CD14-positive monocyte (primary cell): ENCODE measurements at regions not wholly inside any gene's neighbourhood (a gene's known extent, or its start where the extent isn't known, plus 50 kb on each side); places are given as distances from the start of the nearest gene placed in this dataset.

Experiments used
- DNase-seq, 3 donors: peaks; one replicate each; pipeline ENCODE4 v3.0.0-alpha.2; 2011 to 2022
- H2AFZ ChIP-seq: 2 replicates; pipeline ENCODE4 v1.6.0; 2012; ENCODE audit warnings: mild to moderate bottlenecking, low read depth, low read length, inconsistent platforms; ENCODE audit not compliant: insufficient read depth, poor library complexity, severe bottlenecking
- H3K27ac ChIP-seq, 2 donors: 1 replicate in 1 of 2; 2 replicates in 1 of 2; pipeline ENCODE4 v1.5.1; 2012 to 2013; ENCODE audit warnings: low read length in 2 of 2, control low read depth in 1 of 2, inconsistent platforms in 1 of 2, low read depth in 1 of 2, mild to moderate bottlenecking in 1 of 2
- H3K27me3 ChIP-seq, 2 donors: one replicate each; pipeline versions ENCODE4 v1.6.0 to v1.6.1; 2011 to 2013; ENCODE audit warnings: low read length in 2 of 2; ENCODE audit not compliant: control insufficient read depth in 2 of 2, insufficient read depth in 2 of 2
- H3K36me3 ChIP-seq, 2 donors: replicated peaks in 1 of 2; 1 replicate in 1 of 2; 2 replicates in 1 of 2; pipeline versions ENCODE4 v1.5.1 to v1.6.1; 2012 to 2013; ENCODE audit warnings: low read length in 2 of 2, control low read depth in 1 of 2, inconsistent platforms in 1 of 2, mild to moderate bottlenecking in 1 of 2; ENCODE audit not compliant: insufficient read depth in 2 of 2, control insufficient read depth in 1 of 2
- H3K4me1 ChIP-seq, 2 donors: 1 replicate in 1 of 2; 2 replicates in 1 of 2; pipeline versions ENCODE4 v1.5.1 to v1.6.1; 2012 to 2013; ENCODE audit warnings: low read length in 2 of 2, control low read depth in 1 of 2, inconsistent platforms in 1 of 2, mild to moderate bottlenecking in 1 of 2, moderate library complexity in 1 of 2; ENCODE audit not compliant: insufficient read depth in 2 of 2, control insufficient read depth in 1 of 2
- H3K4me2 ChIP-seq: replicated peaks from 2 replicates; pipeline ENCODE3; 2012; ENCODE audit warnings: low read length, moderate library complexity, mild to moderate bottlenecking; ENCODE audit not compliant: poor library complexity, severe bottlenecking; ENCODE audit errors: extremely low read depth
- H3K4me3 ChIP-seq, 3 experiments: fragments of 200-600 bp in 1 of 3; sonication (generic) in 1 of 3; replicated peaks in 1 of 3; 1 replicate in 2 of 3; 2 replicates in 1 of 3; pipeline ENCODE4 v1.5.1; 2011 to 2013; ENCODE audit warnings: low read length in 3 of 3, mild to moderate bottlenecking in 3 of 3, control low read depth in 2 of 3, low read depth in 2 of 3, inconsistent platforms in 1 of 3, moderate library complexity in 1 of 3
- H3K79me2 ChIP-seq: 2 replicates; pipeline ENCODE4 v1.6.0; 2012; ENCODE audit warnings: mild to moderate bottlenecking, control low read depth, inconsistent platforms, low read length, moderate library complexity; ENCODE audit not compliant: insufficient read depth
- H3K9ac ChIP-seq: 2 replicates; pipeline ENCODE4 v1.6.0; 2017; ENCODE audit warnings: low read length, mild to moderate bottlenecking; ENCODE audit not compliant: insufficient read depth, poor library complexity, severe bottlenecking
- H3K9me3 ChIP-seq, 2 donors: replicated peaks in 1 of 2; 1 replicate in 1 of 2; 2 replicates in 1 of 2; pipeline versions ENCODE4 v1.5.1 to v1.6.1; 2012 to 2013; ENCODE audit warnings: low read length in 2 of 2, control low read depth in 1 of 2; ENCODE audit not compliant: control insufficient read depth in 1 of 2, insufficient read depth in 1 of 2
- H4K20me1 ChIP-seq: 2 replicates; pipeline ENCODE4 v1.6.0; 2012; ENCODE audit warnings: mild to moderate bottlenecking, low read length, control low read depth, moderate library complexity; ENCODE audit not compliant: insufficient read depth
- H3K27ac Mint-ChIP-seq, 7 donors: one replicate each; pipeline ENCODE4 v1.8.0; 2020; ENCODE audit warnings: mild to moderate bottlenecking in 7 of 7, mixed read lengths in 7 of 7, moderate library complexity in 6 of 7, inconsistent platforms in 2 of 7
- H3K27me3 Mint-ChIP-seq, 3 donors: one replicate each; pipeline ENCODE4 v1.8.0; 2021 to 2022; ENCODE audit warnings: low read depth in 3 of 3, mild to moderate bottlenecking in 3 of 3, mixed read lengths in 3 of 3, moderate library complexity in 3 of 3, inconsistent platforms in 1 of 3
- H3K36me3 Mint-ChIP-seq, 2 donors: one replicate each; pipeline ENCODE4 v1.8.0; 2020; ENCODE audit warnings: mixed read lengths in 2 of 2, inconsistent platforms in 1 of 2, mild to moderate bottlenecking in 1 of 2
- H3K4me1 Mint-ChIP-seq: one replicate; pipeline ENCODE4 v1.8.0; 2020; ENCODE audit warnings: mild to moderate bottlenecking, mixed read lengths
- H3K4me3 Mint-ChIP-seq, 2 donors: one replicate each; pipeline ENCODE4 v1.8.0; 2020; ENCODE audit warnings: mild to moderate bottlenecking in 2 of 2, mixed read lengths in 2 of 2, moderate library complexity in 1 of 2
- H3K9me3 Mint-ChIP-seq, 7 donors: one replicate each; pipeline ENCODE4 v1.8.0; 2020 to 2022; ENCODE audit warnings: mixed read lengths in 7 of 7, mild to moderate bottlenecking in 6 of 7, moderate library complexity in 6 of 7, inconsistent platforms in 2 of 7
- CTCF ChIP-seq: fragments of 200-600 bp; IDR thresholded peaks from one replicate; pipeline ENCODE4 v1.8.0; 2022; ENCODE audit warnings: antibody characterized with exemption, mild to moderate bottlenecking
- WGBS: methylation state at CpG from one replicate; pipeline ENCODE4 v1.1.5; 2013; ENCODE audit warnings: missing lambda C conversion rate; ENCODE audit not compliant: insufficient coverage; 5-methylcytosine and 5-hydroxymethylcytosine counted together
- intact Hi-C, 2 donors: fragments of 100-400 bp; cut with micrococcal nuclease; formaldehyde crosslinking; loops; one replicate each; pipeline versions ENCODE4 v1.15.0 to v1.15.1; 2023

- H3K9ac ChIP-seq: no peak overlapping the region
- H3K36me3 Mint-ChIP-seq: no peaks in the 10 kb centered on the region
- H3K79me2 ChIP-seq: no peaks in the 10 kb centered on the region
- H3K4me3 ChIP-seq: no peak overlapping the region
- H3K36me3 ChIP-seq: no peaks in the 10 kb centered on the region
- H4K20me1 ChIP-seq: no peaks in the 10 kb centered on the region
- WGBS: 100% methylated on average over 2 of the region's 6 CpGs
- TF ChIP-seq CTCF: no peak
- DNase-seq: no peak
- H3K27me3 Mint-ChIP-seq: peaks cover 0 to 2% (median 1%) of the 10 kb centered on the region in 3 donors
- H3K27ac ChIP-seq: no peak overlapping the region
- H3K4me2 ChIP-seq: no peak overlapping the region
- H3K9me3 ChIP-seq: no peaks in the 10 kb centered on the region
- intact Hi-C loops: no loop called here
- no peak overlapping the region for H2AFZ ChIP-seq
- no peaks in the 10 kb centered on the region for H3K4me1 ChIP-seq
- H3K4me3 Mint-ChIP-seq: no peak overlapping the region
- H3K27ac Mint-ChIP-seq: no peak overlapping the region
- peaks cover 0 to 4% (median 0%) of the 10 kb centered on the region in 7 donors for H3K9me3 Mint-ChIP-seq
- no peaks in the 10 kb centered on the region for H3K27me3 ChIP-seq
- H3K4me1 Mint-ChIP-seq: no peaks in the 10 kb centered on the region
Observed at GRCh38 chr4:57499786-57500185, 389.6 kb upstream of the IGFBP7 start.

- no peak for DNase-seq
- intact Hi-C loops: no loop called here
- Histone ChIP-seq H3K27me3 (no peaks in the 10 kb centered on the region), H3K27ac (no peak overlapping the region), H3K4me3 (no peak overlapping the region), H3K36me3 (no peaks in the 10 kb centered on the region), H3K79me2 (no peaks in the 10 kb centered on the region), H2AFZ (no peak overlapping the region), H4K20me1 (no peaks in the 10 kb centered on the region), H3K9me3 (no peaks in the 10 kb centered on the region), H3K4me1 (no peaks in the 10 kb centered on the region), H3K9ac (no peak overlapping the region), H3K4me2 (no peak overlapping the region)
- Mint-ChIP-seq H3K4me3 (no peak overlapping the region), H3K36me3 (no peaks in the 10 kb centered on the region), H3K4me1 (no peaks in the 10 kb centered on the region), H3K27ac (no peak overlapping the region), H3K27me3 (peaks cover 0 to 2% (median 1%) of the 10 kb centered on the region in 3 donors), H3K9me3 (peaks cover 0 to 4% (median 0%) of the 10 kb centered on the region in 7 donors)
- whole genome bisulfite sequencing: 92% methylated on average over 2 of the region's 4 CpGs
- TF ChIP-seq CTCF: no peak
Observed at GRCh38 chr4:57498251-57498650, 388.1 kb upstream of the IGFBP7 start.
